ENCODE measurements at regions not wholly inside any gene's neighbourhood (a gene's known extent, or its start where the extent isn't known, plus 50 kb on each side); places are given as distances from the start of the nearest gene placed in this dataset.
"Not testable (repeated sequence)": the region's sequence is repeated elsewhere in the genome, so short reads cannot be mapped to it uniquely, and the experiment has no call there.

DNA sequence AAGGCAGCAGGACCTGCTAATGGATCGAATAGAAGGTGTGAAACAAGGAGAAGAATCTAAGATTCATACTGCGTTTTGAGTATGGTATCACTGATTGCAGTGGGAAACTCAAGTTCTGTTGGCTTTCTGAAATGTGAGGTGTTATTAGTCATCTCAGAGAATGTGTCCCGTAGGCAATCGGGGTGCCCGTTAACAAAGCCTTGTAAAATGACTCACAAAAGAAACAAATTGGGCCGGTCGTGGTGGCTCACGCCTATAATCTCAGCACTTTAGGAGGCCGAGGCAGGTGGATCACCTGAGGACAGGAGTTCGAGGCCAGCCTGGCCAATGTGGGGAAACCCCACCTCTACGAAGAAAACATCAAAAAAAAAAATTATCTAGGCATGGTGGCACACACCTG lies 118.2 kb upstream of the C7orf33 start:
- DNase-seq, result no peak

DNA sequence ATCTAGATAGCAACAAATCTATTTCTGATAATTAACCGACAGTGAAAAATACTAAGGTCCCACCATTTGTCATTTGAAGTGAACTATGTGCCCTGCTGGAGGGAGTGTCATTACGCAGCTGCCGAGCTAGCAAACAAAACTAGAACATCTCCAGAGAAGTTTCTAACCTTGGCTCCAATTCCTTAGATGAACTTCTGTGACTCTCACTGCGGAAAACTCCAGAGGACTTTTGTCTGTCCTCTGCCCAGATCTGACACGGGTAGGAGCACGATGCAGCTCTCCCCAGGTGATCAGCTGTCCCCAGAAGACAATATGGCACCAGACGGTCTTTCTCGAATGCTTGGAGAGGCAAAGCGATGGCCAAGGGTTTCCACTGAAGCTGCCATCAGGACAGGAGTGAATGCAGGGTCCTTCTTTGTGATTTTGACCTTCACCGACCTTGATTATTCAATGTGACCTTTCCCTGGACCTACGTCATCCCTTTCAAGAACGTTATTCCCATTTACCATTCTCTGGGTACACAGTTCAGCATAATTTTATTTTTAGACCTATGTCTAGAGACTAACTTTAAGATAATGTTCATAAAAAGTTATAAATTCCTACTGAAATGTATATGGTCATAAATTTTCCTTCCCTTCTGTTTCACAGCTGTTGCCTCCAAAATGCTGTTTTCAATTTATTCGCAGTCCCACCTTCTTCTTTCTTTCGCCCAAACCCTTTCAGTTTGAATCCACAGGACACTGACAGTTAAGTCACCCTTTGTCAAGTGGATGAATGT lies 116.7 kb upstream of the C7orf33 start:
- no peak for DNase-seq

DNA sequence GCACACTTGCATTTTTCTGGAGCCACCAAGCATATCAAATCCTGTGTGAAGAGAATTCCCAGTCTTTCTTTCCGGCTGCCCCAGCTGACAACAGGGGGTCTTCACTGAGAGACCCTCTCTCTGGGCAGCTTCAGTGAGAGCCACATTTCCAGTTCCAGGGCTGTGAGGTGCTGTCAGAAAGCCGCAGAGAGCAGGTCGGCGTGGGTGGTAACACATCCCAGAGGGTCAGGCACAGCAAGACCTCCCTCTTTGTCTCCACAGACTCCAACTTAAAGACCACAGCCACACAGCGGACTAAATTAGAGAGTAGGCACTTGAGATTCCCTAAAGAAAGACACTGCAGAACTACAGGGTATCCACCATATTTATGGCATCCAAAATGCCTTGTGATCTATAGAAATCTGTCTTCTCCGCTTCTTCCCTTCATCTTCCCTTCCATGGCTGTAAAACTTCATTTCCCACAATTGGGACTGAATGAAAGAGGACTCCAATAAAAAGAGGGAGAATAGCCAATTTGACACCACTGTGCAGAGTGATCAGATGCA lies 116.0 kb upstream of the C7orf33 start:
- no peak for DNase-seq

DNA sequence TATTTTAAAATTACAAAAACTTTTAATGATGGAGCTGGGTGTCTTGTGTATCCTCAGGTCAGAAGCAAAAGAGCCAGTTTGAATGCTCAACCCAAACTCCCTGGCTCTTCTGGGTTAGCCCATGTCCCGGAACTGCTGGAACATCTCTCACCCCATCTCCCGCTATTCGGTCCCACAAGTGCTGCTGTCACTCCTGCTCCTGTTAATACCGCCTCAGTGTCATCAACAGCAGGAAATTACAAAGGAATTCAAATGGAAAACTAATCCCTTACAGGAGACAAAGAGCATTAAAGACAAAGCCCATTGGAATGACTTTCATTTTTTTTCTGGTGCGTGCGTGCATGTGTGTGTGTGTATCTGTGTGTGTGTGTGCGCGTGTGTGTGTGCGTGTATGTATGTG lies 112.0 kb upstream of the C7orf33 start:
- DNase-seq, result no peak

DNA sequence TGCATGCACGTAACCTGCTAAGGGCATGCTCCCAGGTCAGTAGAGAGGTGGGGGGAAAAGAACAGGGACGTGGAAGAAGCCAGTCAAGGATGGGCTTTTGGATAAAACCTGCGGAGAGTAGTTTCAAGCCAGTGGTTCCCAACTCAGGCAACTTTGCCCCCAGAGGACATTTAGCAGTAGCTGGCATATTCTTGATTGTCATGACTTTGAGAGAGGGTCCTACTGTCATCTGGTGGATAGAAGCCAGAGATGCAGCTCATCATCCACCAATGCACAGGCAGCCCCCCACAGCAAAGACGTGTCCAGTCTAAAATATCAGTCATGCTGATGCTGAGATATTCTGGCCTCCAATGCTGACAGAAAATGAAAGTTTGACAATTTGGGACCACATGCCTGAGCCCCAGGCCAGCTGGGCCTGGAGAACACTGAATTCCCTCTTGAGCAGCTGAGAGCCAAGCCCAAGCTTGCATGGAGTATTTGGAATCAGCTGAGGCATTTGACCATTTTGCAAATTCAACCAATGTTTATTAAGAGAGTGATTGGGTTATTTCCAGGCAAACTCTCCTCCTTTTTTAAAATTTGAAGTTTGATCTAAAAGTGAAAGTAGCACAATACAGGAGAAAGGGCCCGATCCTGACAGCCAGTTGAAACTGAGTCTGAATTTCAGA lies 110.0 kb upstream of the C7orf33 start:
- DNase-seq, result no peak

DNA sequence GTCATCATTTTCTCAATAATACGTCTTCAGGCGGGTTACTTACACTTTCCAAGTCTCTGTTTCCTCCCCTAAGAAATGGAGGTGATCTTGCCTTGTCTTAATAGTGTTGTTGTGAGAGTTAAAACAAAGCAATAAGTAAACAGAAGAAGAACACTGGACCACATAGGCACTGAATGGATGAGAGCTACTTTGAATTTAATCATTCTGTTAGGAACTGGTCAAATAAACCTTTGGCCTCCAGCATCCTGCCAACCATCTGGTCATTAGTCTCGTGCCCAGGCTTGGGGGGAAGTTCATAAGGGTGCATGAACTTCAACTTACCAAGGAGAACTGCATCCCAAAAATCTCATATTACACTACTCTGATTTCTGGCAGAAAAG lies 109.4 kb upstream of the C7orf33 start:
- no peak for DNase-seq

DNA sequence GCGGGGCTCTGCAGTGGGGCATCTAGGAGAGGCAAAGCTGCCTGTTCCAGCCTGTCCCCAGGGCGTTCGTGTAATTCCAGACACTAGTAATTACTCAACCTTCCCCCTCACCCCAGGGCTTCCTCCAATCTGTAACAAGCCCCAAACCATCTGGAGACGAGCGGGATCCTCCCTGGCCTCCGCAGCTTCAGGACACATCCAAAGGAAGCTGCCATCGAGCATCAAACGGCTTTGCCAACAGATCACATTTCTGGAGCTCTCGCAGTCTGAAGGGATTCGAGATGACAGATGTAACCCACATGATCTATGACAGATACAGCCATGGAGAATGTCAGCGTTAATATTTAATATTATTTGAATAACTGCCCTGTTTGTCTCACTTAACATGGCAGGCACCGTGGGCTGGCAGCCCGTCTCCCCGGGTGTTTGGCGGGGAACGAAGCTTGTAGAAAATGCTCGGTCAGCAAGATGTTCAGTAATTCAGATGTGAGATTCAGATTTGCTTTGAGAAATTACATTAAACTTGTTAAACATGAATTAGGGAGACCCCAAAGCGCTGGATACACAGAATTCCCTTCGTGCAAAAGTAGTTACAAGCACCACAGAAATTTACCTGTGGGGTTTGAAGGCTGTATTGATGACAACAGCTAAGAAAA lies 108.5 kb upstream of the C7orf33 start:
- no peak for DNase-seq

DNA sequence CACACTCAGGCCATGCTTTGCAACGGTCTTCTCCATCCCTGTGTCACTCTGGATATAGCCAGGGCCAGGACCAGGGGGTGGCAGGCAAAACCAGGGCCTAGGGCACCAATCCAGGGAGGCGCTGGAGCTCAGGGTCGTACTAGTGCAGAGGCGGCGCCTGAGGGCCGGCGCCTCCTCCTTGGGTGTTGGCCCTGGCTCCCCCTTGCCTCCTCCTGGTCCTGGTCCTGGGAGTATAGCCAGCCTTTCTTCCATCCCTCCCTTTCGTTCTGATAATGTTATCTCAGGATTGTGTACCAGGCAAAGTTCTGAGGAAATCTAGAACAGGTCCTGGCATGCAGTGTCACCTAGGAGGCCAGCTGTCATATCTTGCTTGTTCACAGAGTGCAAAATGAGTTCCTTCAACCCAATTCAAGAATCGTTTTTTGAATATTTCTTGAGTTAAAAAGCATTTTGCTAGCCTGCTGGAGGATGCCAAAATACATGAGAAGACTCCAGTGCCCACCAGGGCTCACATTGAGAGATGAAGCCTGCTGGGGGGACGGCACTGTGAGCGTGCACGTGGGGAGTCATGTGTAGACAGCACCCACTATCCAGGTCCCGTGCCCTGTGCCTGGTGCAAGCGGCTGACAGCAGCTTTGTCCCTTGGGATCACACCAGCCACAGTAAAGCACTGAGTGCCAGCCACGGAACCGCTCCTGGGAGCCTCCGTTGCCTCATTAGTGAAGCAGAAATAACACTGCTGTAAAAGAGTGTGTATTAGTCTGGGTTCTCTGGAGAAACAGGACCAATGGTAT lies 106.9 kb upstream of the C7orf33 start:
- DNase-seq, result no peak

DNA sequence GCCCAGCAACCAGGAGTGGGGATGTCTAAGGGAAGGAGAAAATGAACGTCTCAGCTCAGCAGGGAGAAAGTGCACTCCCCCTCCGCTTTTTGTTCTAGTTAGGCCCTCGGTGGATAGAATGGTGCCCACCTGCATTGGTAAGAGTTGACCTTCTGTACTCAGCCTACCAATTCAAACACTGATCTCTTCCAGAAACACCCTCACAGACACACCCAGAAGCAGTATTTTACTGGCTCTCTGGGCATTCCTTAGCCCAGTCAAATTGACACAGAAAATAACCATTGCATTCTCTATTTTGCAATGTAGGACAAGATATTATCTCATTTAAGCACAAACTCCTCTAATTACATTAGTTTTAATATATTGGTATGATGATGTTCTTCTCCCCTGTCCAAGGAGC lies 106.1 kb upstream of the C7orf33 start:
- DNase-seq, result no peak

DNA sequence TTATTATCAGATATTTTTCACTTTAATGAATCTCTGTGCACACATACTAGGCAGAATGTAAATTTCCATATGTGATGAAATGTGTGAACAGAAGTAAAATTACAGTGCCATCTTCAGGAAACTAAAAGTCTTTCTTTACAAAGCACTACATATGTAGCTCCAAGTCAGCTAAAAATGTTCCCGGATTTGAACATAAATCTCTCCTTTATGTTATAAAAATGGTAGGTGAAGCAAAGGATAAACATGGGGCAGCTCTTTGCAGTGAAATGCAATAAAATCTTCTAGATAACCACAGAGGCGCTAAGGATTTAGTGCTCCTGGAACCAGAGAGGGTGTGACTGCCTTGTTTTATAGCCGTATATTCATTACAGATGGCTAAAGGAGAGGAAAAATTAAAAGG lies 104.9 kb upstream of the C7orf33 start:
- DNase-seq, result no peak

DNA sequence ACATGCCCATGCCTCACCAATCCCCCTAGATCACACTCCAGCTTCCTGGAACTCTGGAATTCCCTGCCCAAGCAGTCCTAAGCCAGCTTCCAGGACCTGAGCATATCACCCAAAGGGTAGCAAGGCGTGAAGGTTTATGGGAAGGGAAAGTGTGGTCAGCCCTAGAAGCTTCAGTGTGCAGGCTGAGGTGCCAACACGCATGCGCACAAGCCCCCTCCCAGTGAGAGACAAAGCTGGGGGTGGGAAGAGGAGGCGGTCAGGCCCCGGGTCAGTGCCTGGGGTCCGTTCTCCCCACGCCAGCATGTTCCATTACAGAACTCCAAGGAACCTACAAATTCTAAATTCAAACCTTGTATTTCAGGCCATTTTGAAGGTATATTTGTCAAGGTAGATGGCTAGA lies 103.6 kb upstream of the C7orf33 start:
- DNase-seq, result no peak

DNA sequence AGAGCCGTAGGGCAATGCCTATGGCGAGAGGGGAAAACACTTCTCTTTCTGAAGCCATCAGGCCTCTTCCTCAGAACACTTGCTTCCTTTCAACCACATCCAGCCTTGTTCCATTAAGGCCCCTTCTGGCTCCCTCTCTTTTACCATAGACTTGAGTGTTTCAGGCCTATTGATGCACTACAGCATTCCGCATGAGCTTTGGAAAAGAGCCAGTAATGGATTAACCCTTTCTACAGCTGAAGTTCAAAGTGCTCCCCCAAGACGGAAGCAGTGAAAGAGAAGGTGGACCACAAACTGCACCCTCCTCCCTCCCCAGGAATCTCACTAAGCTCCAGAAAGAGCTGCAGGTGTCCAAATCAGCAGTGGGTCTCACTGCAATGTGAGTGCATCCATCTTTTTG lies 102.7 kb upstream of the C7orf33 start:
- no peak for DNase-seq

DNA sequence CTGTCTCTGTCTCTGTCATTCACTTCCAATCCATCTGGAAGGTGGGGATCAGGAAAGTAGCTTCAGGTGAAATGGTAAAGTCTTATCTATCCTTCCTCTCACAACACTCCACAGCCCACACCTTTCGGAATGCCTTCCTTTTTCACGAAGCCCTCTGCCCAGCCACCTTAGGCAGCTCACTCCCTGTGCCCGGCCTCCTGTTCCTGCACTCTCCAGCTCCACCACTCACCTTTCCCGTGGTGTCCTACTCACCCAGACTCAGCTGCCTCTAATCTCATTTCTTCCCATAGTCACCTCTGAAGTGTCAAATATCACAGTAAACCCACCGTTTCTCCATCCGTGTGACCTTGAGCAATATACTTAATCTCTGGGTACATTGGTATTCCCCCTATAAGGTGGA lies 100.9 kb upstream of the C7orf33 start:
- no peak for DNase-seq

DNA sequence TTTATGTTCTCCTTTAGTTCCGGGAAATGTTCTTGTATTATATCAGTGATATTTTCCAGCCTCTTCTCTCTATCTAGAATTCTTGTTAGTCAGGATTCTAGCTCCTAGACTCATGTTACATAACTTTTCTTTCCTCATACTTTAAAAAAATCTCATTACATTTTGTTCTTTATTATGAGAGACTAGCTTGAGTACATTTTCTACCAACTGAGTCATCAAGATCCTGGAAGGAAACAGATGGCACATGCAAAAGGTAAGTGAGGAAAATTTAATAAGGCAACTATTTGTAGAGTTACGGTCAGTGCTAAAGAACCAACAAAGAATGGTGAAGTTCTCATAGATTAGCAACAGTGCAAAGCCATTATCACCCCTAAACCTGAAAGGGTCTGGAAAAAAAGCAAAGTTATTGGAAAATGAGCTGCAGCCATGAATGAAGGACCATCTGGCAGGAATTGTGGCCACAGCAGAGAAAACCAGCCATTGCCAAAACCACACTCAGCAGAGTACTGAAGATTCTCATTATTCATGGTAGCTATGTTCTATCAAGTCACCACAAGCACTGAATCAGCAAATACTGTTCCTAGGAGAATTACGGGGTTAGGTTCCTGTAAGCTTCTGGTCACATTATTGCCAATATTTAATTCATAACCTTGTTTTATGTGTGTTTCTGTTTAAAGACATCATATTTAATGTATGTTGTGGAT lies 98.3 kb upstream of the C7orf33 start:
- no peak for DNase-seq

DNA sequence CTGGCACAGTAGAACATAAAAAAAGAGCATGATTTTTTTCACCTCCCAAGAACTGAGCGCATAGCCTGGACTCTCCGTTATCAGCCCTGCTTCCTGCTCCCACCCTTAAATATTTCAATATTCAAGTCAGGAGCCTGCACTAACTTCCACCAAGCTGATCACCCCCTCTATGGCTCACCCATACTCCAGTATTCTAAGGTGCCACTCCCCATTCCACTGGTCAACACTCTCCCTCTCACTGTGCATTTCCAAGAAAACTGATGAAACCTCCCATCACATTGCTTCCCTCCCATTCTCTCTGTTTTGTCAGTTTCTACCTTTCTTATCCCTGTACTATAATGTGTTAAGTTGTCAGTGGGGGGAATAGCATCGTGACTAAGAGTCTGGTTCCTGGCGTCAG lies 95.0 kb upstream of the C7orf33 start:
- DNase-seq, result no peak

DNA sequence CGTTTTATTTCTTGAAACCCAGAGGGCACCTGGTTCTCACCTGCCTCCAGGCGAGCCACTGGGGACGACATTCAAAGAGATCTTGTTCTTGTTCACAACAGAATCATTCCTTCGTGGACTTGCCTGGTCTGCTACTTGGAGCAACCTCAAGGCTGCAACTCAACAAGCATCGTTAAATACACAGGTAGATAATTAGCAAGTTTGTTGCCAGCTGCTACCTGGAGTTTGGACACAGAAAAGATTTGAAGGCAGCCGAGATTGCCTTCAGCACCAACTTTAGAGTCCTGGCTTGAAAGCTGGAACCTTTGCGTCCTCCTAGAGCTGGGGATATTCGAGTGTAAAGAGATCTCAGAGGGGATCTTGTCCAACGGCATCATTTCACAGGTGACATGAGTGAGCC lies 89.6 kb upstream of the C7orf33 start:
- no peak for DNase-seq

DNA sequence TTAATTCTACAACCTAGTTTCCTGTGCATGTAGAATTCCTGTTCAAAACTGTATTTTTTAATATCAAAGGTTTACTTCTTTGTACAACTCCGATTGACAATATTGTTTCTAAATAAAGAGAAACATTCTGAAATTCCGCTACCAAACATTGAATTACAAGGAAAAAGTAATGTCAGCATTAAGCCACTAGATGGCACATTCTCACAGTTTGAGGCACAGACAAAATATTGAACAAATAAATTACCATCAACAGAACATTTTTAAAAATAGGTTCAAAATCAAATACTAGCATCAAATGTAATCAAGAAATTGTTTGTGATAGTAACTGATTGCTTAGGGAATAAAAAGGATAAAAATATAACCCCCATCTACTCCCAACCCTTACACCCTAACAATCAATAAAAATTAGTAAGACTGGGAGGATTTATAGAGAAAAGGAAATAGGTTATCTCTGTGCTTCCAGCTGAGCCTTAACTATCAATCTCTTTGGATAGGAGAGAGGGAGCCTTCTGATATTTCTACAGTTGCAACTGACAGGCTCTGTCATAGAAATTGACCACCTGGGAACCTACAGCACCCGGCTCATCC lies 86.6 kb upstream of the C7orf33 start:
- DNase-seq, result peak; percentile 60

DNA sequence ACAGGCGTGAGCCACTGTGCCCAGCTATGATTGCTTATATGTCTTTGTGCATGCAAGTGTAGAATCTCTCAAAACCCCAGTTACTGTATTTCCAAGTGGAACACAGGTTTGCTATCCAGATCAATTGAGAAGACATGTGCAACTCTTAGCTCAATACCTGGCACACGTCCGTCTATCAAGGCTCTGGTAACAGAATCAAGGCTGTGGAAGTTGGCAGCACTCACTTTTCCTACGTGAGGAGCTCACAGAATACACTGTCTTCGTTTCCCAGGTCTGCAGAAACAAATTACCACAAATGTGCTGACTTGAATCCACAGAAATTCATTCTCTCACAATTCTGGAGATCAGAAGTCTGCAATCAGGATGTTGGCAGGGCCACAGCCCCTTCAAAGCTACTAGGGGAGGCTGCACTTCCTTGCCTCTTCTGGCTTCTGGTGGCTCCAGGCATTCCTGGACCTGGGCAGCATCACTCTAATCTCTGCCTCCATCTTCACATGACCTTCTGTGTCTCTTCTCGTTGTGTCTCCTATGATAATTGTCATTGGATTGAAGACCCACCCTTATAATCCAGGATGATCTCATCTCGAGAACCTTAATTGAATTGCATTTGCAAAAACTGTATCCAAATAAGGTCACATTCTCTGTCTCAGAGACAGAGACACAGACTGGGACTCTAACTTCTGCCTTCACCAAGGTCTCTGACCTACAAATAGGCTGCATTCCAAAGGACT lies 84.8 kb upstream of the C7orf33 start:
- DNase-seq, result no peak

DNA sequence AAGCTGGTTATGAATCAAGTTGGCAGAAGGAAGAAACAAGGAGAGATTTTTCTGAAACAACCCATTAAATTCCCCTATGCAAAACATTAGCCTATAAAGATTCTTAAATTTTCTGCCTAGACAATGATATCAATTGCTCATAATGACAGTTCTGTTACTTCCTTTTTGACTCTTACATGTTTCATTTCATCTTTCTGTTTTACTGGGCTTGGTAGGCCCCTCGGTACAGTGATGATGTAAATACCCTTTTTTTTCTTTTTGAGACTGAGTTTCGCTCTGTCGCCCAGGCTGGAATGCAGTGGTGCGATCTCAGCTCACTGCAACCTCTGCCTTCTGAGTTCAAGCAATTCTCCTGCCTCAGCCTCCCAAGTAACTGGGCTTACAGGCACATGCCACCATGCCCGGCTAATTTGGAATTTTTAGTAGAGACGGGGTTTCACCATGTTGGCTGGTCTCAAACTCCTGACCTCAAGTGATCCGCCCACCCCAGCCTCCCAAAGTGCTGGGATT lies 83.4 kb upstream of the C7orf33 start:
- not testable (repeated sequence) for DNase-seq

DNA sequence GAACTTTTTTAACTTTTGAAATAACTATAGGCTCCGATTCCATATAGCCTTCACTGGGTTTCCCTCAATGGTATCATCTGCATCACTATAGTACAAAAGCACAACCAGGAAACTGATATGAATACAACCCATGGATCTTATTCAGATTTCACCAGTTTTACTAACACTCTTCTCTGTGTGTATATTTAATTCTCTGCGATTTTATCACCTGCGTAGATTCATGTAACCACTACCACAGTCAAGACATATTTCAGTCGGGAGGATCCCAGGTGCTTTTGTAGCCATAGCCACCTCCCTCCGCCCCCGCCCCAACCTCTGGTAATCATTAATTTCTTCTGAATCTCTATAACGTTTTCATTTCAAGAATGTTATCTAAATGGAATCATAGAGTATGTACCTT lies 82.8 kb upstream of the C7orf33 start:
- no peak for DNase-seq

DNA sequence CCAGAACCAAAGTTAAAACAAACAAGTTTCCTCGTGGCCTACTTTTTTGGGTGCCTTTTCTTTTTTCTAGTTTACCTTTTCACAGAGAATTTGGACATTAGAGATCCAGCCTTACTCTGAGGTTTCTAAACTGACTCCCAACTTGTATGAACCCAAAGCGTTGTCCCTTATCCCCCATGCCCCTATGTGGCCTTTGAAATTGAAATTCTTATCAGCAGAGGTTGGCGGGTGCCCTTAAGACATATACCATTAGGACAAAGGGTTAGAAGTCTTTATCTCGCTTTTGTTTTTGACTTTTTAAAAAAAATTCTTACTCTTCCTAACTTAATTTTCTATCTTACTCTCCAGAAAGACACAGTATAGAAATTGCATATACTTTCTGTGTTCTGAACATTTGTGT lies 76.3 kb upstream of the C7orf33 start:
- no peak for DNase-seq
